MCF 10A (cell line): ENCODE measurements at regions not wholly inside any gene's neighbourhood (a gene's known extent, or its start where the extent isn't known, plus 50 kb on each side); places are given as distances from the start of the nearest gene placed in this dataset.

Experiments
- BruUV-seq: library from RNA; stranded (reverse); fragments of 400-500 nt; replicated peaks from 2 replicates; lab custom pipeline; 2021; lab: Mats Ljungman, UMichigan
- CTCF ChIA-PET: fragments of 300-600 bp; sonication (Branson Sonifier 250); formaldehyde crosslinking; extraction: SDS; loops from one replicate; lab custom pipeline; 2021; ENCODE audit warnings: antibody characterized with exemption, inconsistent platforms; lab: Yijun Ruan, JAX
- POLR2A ChIA-PET: fragments of 300-600, 350-650 bp; sonication (Branson Sonifier 250); formaldehyde crosslinking; extraction: SDS; loops from one replicate; lab custom pipeline; 2020; ENCODE audit warnings: antibody characterized with exemption, inconsistent platforms; lab: Yijun Ruan, JAX
- DNase-seq: peaks from one replicate; pipeline ENCODE4 v3.0.0-alpha.2; 2018; ENCODE audit not compliant: unreplicated experiment
- H3K27ac Mint-ChIP-seq: one replicate; pipeline ENCODE4 v1.8.0; 2022; ENCODE audit warnings: mild to moderate bottlenecking, low read depth, mixed read lengths; ENCODE audit not compliant: unreplicated experiment
- H3K27me3 Mint-ChIP-seq: one replicate; pipeline ENCODE4 v1.8.0; 2022; ENCODE audit warnings: mixed read lengths; ENCODE audit not compliant: insufficient read depth, unreplicated experiment
- H3K36me3 Mint-ChIP-seq: one replicate; pipeline ENCODE4 v1.8.0; 2022; ENCODE audit warnings: mild to moderate bottlenecking, moderate library complexity, mixed read lengths; ENCODE audit not compliant: insufficient read depth, unreplicated experiment
- H3K4me1 Mint-ChIP-seq: one replicate; pipeline ENCODE4 v1.8.0; 2022; ENCODE audit warnings: mixed read lengths; ENCODE audit not compliant: insufficient read depth, unreplicated experiment
- H3K4me3 Mint-ChIP-seq: one replicate; pipeline ENCODE4 v1.8.0; 2022; ENCODE audit warnings: mild to moderate bottlenecking, moderate library complexity, mixed read lengths; ENCODE audit not compliant: unreplicated experiment
- H3K9me3 Mint-ChIP-seq: one replicate; pipeline ENCODE4 v1.8.0; 2022; ENCODE audit warnings: mixed read lengths; ENCODE audit not compliant: unreplicated experiment
- CTCF ChIP-seq: fragments of 200-600 bp; IDR thresholded peaks from one replicate; pipeline ENCODE4 v1.8.0; 2022; ENCODE audit warnings: antibody characterized with exemption, mild to moderate bottlenecking; ENCODE audit not compliant: unreplicated experiment
- intact Hi-C: fragments of 100-400 bp; cut with micrococcal nuclease; formaldehyde crosslinking; loops from 2 replicates; pipeline ENCODE4 v1.14.1; 2022

GRCh38 chr1:229857585-229857984 is 209.5 kb upstream of the GALNT2 start:
- ChIA-PET CTCF (interaction anchor here (0.7 to 0.9 kb wide), 2 partner anchors 29 to 104 kb away, joined by 3 to 4 read pairs; no protein-coding TSS in a partner anchor), POLR2A (interaction anchor here (0.7 to 1.2 kb wide), 2 partner anchors 8 to 603 kb away, joined by 3 to 4 read pairs; no protein-coding TSS in a partner anchor)
- Mint-ChIP-seq H3K4me3 (no peak overlapping the region), H3K27ac (no peak overlapping the region), H3K4me1 (no peaks in the 10 kb centered on the region), H3K27me3 (peaks cover 15% of the 10 kb centered on the region), H3K9me3 (no peaks in the 10 kb centered on the region), H3K36me3 (no peaks in the 10 kb centered on the region)
- intact Hi-C loops = no loop called here
- no peak for DNase-seq
- no peak for TF ChIP-seq CTCF
- no TSS peak for BruUV-seq

- BruUV-seq = no TSS peak
- H3K4me1 Mint-ChIP-seq = no peaks in the 10 kb centered on the region
- CTCF ChIA-PET = interaction anchor here (1.0 kb wide), 1 partner anchor 198 kb away, joined by 3 read pairs; no protein-coding TSS in a partner anchor
- intact Hi-C loops = no loop called here
- DNase-seq = no peak
- no peaks in the 10 kb centered on the region for H3K9me3 Mint-ChIP-seq
- no peaks in the 10 kb centered on the region for H3K36me3 Mint-ChIP-seq
- no peak overlapping the region for H3K4me3 Mint-ChIP-seq
- peaks cover 15% of the 10 kb centered on the region for H3K27me3 Mint-ChIP-seq
- POLR2A ChIA-PET = interaction anchor here (0.7 kb wide), 1 partner anchor 674 kb away, joined by 3 read pairs; no protein-coding TSS in a partner anchor
- TF ChIP-seq CTCF = no peak
- no peak overlapping the region for H3K27ac Mint-ChIP-seq
Observed at GRCh38 chr1:229859026-229859425, 208.0 kb upstream of the GALNT2 start.

GRCh38 chr1:229860926-229861325 is 206.1 kb upstream of the GALNT2 start:
- TF ChIP-seq CTCF = no peak
- intact Hi-C loops = no loop called here
- Mint-ChIP-seq H3K9me3 (no peaks in the 10 kb centered on the region), H3K4me1 (no peaks in the 10 kb centered on the region), H3K27ac (no peak overlapping the region), H3K27me3 (no peaks in the 10 kb centered on the region), H3K4me3 (no peak overlapping the region), H3K36me3 (no peaks in the 10 kb centered on the region)
- no peak for DNase-seq
- BruUV-seq = no TSS peak
- POLR2A ChIA-PET = no interaction called here
- CTCF ChIA-PET = interaction anchor here (0.7 to 2.5 kb wide), 3 partner anchors 10 to 77 kb away, joined by 3 to 14 read pairs (median 5); no protein-coding TSS in a partner anchor

GRCh38 chr1:229862017-229862774 is 204.8 kb upstream of the GALNT2 start:
- no peaks in the 10 kb centered on the region for H3K36me3 Mint-ChIP-seq
- no peaks in the 10 kb centered on the region for H3K27me3 Mint-ChIP-seq
- H3K4me1 Mint-ChIP-seq = no peaks in the 10 kb centered on the region
- intact Hi-C loops = no loop called here
- TF ChIP-seq CTCF = no peak
- CTCF ChIA-PET = interaction anchor here (0.7 to 2.5 kb wide), 3 partner anchors 11 to 49 kb away, joined by 3 to 14 read pairs (median 5); no protein-coding TSS in a partner anchor
- H3K9me3 Mint-ChIP-seq = no peaks in the 10 kb centered on the region
- DNase-seq = no peak
- POLR2A ChIA-PET = interaction anchor here (0.6 to 0.7 kb wide), 3 partner anchors 10 to 250 kb away, joined by 3 to 4 read pairs (median 3); no protein-coding TSS in a partner anchor
- H3K4me3 Mint-ChIP-seq = no peak overlapping the region
- no peak overlapping the region for H3K27ac Mint-ChIP-seq
- no TSS peak for BruUV-seq
